ENCODE measurements at regions not wholly inside any gene's neighbourhood (a gene's known extent, or its start where the extent isn't known, plus 50 kb on each side); places are given as distances from the start of the nearest gene placed in this dataset.
A peak's percentile ranks its signal among the peaks of the same experiment; 100 is the strongest.

- no peak for DNase-seq (ENCODE audit: low spot score)
Observed at GRCh38 chr12:27907766-27908165, 64.8 kb downstream of the PTHLH start.

DNA sequence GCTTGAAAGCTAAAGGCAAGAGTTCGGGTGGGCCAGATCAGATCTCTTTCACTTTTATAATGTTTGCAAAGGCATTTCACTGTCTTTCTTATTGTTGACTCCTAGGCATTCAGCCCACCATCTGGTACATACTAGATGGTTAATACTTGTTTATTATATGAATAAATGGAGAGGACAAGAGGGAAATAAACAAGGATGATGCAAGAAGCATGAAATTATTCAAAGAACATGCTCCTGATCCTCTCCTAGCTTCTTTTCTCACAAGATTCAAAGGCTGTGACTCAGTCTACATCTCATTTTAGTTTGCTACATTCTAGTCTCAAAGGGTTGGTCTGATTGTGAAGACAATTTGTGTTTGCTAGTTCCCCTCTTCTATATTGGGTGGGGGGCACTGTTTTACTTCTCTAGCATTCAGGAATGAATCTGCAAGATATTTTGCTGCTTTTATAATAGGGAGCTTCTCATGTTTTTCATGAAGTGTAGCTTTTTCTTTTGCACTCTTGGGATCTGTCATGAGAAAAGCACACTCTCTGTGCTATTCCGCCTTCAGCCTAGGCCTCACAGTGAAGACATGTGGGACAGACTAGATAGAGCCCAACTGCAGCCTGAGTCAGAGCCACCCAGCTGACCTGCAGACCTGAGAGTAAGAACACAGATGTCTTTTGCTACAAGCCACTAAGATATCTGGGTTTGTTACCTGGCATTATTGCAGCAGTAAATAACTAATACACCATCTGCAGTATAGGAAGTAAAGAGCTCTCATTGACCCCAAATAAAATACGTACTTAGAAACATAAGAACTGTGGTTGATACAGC lies 65.7 kb downstream of the PTHLH start:
- DNase-seq (ENCODE audit: low spot score), result no peak

DNA sequence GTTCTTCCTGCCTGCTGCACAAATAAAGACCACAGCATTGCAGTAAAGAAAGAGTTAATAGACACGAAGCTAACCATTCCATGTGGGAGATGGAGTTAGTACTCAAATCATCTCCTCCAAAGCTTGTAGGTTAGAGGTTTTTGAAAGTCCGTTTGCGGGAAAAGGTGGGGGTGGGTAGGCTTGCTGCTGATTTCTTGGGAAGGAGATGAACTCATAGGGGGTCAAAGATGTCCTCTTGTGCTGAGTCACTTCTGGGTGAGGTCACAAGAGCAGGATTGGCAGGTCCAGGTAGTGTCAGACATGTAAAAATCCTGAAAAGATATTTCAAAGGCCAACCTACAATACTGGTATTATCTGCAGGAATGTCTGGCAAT lies 66.4 kb downstream of the PTHLH start:
- no peak for DNase-seq (ENCODE audit: low spot score)

DNA sequence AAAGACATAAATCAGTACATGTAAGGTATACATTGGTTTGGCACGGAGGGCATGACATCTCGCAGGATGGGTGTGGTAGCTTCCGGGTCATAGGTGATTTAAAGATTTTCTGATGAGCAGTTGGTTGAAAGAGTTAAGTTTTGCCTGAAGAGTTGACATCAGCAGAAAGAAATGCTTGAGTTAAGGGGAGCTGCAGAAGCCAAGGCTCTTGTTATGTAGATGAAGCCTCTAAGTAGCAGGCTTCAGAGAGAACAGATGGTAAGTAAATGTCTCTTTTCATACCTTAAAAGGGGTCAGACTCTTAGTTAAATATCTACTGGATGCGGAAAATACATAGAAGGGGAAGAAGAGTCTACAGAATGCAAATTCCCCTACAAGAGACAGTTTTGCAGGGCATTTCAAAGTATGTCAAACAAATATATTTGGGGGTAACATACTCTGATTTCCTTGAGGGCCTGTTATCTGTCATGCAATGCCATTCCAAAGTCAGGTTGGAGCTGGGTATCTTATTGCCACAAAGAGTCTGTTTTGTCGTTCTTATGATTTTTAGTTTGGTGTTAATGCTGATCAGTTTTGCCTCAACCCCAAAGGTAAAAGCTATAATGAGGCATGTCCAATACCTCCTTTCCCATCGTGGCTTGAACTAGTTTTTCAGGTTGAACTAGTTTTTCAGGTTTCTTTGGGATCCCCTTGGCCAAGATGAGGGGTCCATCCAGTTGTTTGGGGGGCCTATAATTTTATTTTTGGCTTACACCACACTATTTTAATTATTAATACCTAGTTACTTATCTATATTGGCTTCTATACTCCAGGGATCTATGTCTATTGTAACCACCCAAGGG lies 67.0 kb downstream of the PTHLH start:
- DNase-seq (ENCODE audit: low spot score), result no peak

- no peak for DNase-seq (ENCODE audit: low spot score)
Observed at GRCh38 chr12:27902651-27903050, 69.9 kb downstream of the PTHLH start.

- DNase-seq (ENCODE audit: low spot score), result no peak
Observed at GRCh38 chr12:27901959-27902358, 70.6 kb downstream of the PTHLH start.

- DNase-seq (ENCODE audit: low spot score), result no peak
Observed at GRCh38 chr12:27900920-27901879, 71.3 kb downstream of the PTHLH start.

GRCh38 chr12:27899151-27899661 lies 73.3 kb downstream of the PTHLH start:
- no peak for DNase-seq (ENCODE audit: low spot score)

GRCh38 chr12:27898022-27898421 lies 74.5 kb downstream of the PTHLH start:
- no peak for DNase-seq (ENCODE audit: low spot score)

GRCh38 chr12:27896419-27896990 lies 76.0 kb downstream of the PTHLH start:
- DNase-seq (ENCODE audit: low spot score), result no peak

- DNase-seq (ENCODE audit: low spot score), result no peak
Observed at GRCh38 chr12:27894309-27894708, 78.2 kb downstream of the PTHLH start.

GRCh38 chr12:27879708-27880107 lies 92.8 kb downstream of the PTHLH start:
- no peak for DNase-seq (ENCODE audit: low spot score)

DNA sequence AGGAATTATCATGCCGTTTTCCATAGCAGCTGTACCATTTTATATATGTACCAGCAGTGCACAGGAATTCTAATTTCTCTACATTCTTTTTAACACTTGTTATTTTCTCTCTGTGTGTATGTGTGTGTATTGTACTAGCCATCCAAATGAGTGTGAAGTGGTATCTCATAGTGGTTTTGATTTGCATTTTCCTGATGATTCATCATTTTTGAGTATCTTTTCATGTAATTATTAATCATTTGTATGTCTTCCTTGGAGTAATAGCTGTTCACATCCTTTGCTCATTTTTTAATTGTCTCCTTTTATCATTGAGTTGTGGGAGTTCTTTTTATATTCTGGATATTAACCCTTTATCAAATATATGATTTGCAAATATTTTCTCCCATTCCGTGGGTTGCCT lies 95.6 kb upstream of the MANSC4 start:
- DNase-seq (ENCODE audit: low spot score), result no peak

DNA sequence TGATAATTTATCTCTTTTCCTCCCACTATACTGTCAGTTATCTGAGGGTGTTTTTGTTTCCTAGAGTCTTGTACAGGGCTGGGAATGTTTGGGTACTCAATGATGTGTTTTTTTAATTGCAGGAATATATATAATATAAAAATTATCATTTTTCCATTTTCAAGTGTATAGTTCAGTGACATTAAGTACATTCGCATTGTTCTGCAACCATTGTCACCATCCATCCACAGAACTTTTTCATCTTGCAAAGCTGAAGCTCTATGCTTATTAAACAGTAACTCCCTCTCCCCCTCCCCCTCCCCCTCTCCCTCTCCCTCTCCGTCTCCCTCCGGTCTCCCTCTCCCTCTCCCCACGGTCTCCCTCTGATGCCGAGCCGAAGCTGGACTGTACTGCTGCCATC lies 93.0 kb upstream of the MANSC4 start:
- no peak for DNase-seq (ENCODE audit: low spot score)

- no peak for DNase-seq (ENCODE audit: low spot score)
Observed at GRCh38 chr12:27871946-27872345, 91.9 kb upstream of the MANSC4 start.

DNA sequence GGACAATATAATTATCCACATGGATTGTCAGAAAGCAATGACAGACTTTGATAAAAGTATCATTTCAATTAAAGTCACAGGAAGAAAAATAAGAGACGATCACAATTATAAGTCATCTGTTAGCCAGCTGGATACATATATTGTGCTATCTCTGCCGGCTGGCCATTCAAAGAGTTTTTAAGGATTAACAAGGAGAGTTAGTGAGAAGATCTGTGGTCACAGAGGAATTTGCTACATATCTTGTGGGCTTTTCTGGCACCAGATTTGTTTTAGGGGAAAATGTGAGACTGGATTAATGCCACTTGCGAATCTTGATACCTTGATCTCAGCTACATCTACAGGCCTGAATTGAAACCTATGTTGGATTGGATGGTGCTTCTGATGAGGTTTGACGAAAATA lies 90.9 kb upstream of the MANSC4 start:
- no peak for DNase-seq (ENCODE audit: low spot score)

GRCh38 chr12:27869567-27869966 lies 89.5 kb upstream of the MANSC4 start:
- no peak for DNase-seq (ENCODE audit: low spot score)

GRCh38 chr12:27868139-27868538 lies 88.1 kb upstream of the MANSC4 start:
- no peak for DNase-seq (ENCODE audit: low spot score)

GRCh38 chr12:27866373-27867101 lies 86.5 kb upstream of the MANSC4 start:
- DNase-seq (ENCODE audit: low spot score), result no peak

GRCh38 chr12:27865421-27865820 lies 85.4 kb upstream of the MANSC4 start:
- no peak for DNase-seq (ENCODE audit: low spot score)

GRCh38 chr12:27864521-27864920 lies 84.5 kb upstream of the MANSC4 start:
- peak; percentile 60 for DNase-seq (ENCODE audit: low spot score)

All from activated CD4-positive, alpha-beta T cell treated with anti-CD3 and anti-CD28 coated beads, Interleukin-2, Interleukin-4, amounts not matched to agents 100 ng/mL and 50 ng/mL, durations not matched to agents 16 hours and 8 hours (primary cell).